GM23338 (cell line): ENCODE measurements at regions not wholly inside any gene's neighbourhood (a gene's known extent, or its start where the extent isn't known, plus 50 kb on each side); places are given as distances from the start of the nearest gene placed in this dataset.

Source experiments
- ATAC-seq: fragments of 200-7000 bp; cut with Tn5 transposase; 3 replicates; pipeline ENCODE4 v1.9.1; 2020
- DNase-seq: peaks from one replicate; pipeline ENCODE4 v3.0.0-alpha.2; 2015; ENCODE audit warnings: low spot score
- H2AFZ ChIP-seq: fragments of 200-600 bp; sonication (generic); 2 replicates; pipeline ENCODE4 v1.8.0; 2016; ENCODE audit warnings: antibody characterized with exemption, mild to moderate bottlenecking, moderate library complexity
- H3F3A ChIP-seq: fragments of 200-600 bp; sonication (generic); replicated peaks from 2 replicates; pipeline ENCODE4 v1.8.0; 2017; ENCODE audit warnings: antibody characterized with exemption, mixed run types, low read depth
- H3K27ac ChIP-seq: fragments of 200-600 bp; sonication (generic); 2 replicates; pipeline ENCODE4 v1.6.1; 2016; ENCODE audit warnings: low read depth
- H3K27me3 ChIP-seq: fragments of 200-600 bp; sonication (generic); 2 replicates; pipeline ENCODE4 v1.8.0; 2016; ENCODE audit warnings: mild to moderate bottlenecking, mixed run types, moderate library complexity; ENCODE audit not compliant: insufficient read depth
- H3K36me3 ChIP-seq: fragments of 200-600 bp; sonication (generic); 2 replicates; pipeline ENCODE4 v1.8.0; 2016; ENCODE audit warnings: mild to moderate bottlenecking; ENCODE audit not compliant: insufficient read depth
- H3K4me1 ChIP-seq: fragments of 200-600 bp; sonication (generic); 2 replicates; pipeline ENCODE4 v1.8.0; 2016; ENCODE audit warnings: mild to moderate bottlenecking, moderate library complexity; ENCODE audit not compliant: insufficient read depth
- H3K4me2 ChIP-seq: fragments of 200-600 bp; sonication (generic); 2 replicates; pipeline ENCODE4 v1.7.1; 2017; ENCODE audit warnings: mixed run types
- H3K4me3 ChIP-seq: fragments of 200-600 bp; sonication (generic); 2 replicates; pipeline ENCODE4 v1.6.1; 2016; ENCODE audit warnings: mixed run types
- H3K79me2 ChIP-seq: fragments of 200-600 bp; sonication (generic); replicated peaks from 2 replicates; pipeline ENCODE4 v1.8.0; 2017; ENCODE audit warnings: mild to moderate bottlenecking; ENCODE audit not compliant: insufficient read depth
- H3K9me2 ChIP-seq: fragments of 200-600 bp; sonication (generic); 2 replicates; pipeline ENCODE4 v1.8.0; 2017; ENCODE audit not compliant: insufficient read depth
- H4K20me1 ChIP-seq: fragments of 200-600 bp; sonication (generic); replicated peaks from 2 replicates; pipeline ENCODE4 v1.8.0; 2017; ENCODE audit warnings: mild to moderate bottlenecking; ENCODE audit not compliant: insufficient read depth
- H3K27ac Mint-ChIP-seq: 2 replicates; pipeline ENCODE4 v1.8.0; 2020; ENCODE audit warnings: inconsistent platforms, mild to moderate bottlenecking, moderate library complexity, mixed read lengths
- H3K27me3 Mint-ChIP-seq: 3 replicates; pipeline ENCODE4 v1.8.0; 2022; ENCODE audit warnings: low read depth, mild to moderate bottlenecking, moderate library complexity, mixed read lengths, inconsistent platforms; ENCODE audit not compliant: insufficient read depth, poor library complexity
- H3K36me3 Mint-ChIP-seq: 3 replicates; pipeline ENCODE4 v1.8.0; 2021; ENCODE audit warnings: low read depth, mild to moderate bottlenecking, inconsistent platforms, moderate library complexity, mixed read lengths
- H3K4me1 Mint-ChIP-seq: 3 replicates; pipeline ENCODE4 v1.8.0; 2020; ENCODE audit warnings: mild to moderate bottlenecking, inconsistent platforms, mixed read lengths
- H3K4me3 Mint-ChIP-seq: 3 replicates; pipeline ENCODE4 v1.8.0; 2021; ENCODE audit warnings: moderate library complexity, mild to moderate bottlenecking, inconsistent platforms, mixed read lengths
- H3K9me3 Mint-ChIP-seq: 3 replicates; pipeline ENCODE4 v1.8.0; 2020; ENCODE audit warnings: moderate library complexity, mild to moderate bottlenecking, inconsistent platforms, mixed read lengths
- CREB1 ChIP-seq: fragments of 250-450 bp; sonication (Bioruptor Pico); IDR thresholded peaks from 2 replicates; pipeline ENCODE4 v1.5.0; 2020; ENCODE audit warnings: low read depth, mild to moderate bottlenecking, moderate library complexity
- EZH2phosphoT487 ChIP-seq: fragments of 200-600 bp; sonication (generic); IDR thresholded peaks from one replicate; pipeline ENCODE4 v1.8.1; 2018; ENCODE audit warnings: antibody characterized with exemption; ENCODE audit not compliant: unreplicated experiment
- JUNB ChIP-seq: IDR thresholded peaks from one replicate; pipeline ENCODE4 v1.6.1; 2016; ENCODE audit warnings: antibody characterized with exemption; ENCODE audit not compliant: unreplicated experiment
- NANOG ChIP-seq: IDR thresholded peaks from 2 replicates; pipeline ENCODE4 v1.6.1; 2016; ENCODE audit warnings: antibody characterized with exemption, borderline replicate concordance
- POLR2AphosphoS5 ChIP-seq: IDR thresholded peaks from 2 replicates; pipeline ENCODE4 v1.6.1; 2016; ENCODE audit warnings: antibody characterized with exemption, low read depth
- STAT1 ChIP-seq: IDR thresholded peaks from one replicate; pipeline ENCODE4 v1.6.1; 2016; ENCODE audit warnings: antibody characterized with exemption; ENCODE audit not compliant: unreplicated experiment
- TF ChIP-seq, protein P1 (sequence below): fragments of 250-450 bp; sonication (Bioruptor Pico); IDR thresholded peaks from 2 replicates; pipeline ENCODE4 v1.5.0; 2020; ENCODE audit warnings: mild to moderate bottlenecking, moderate library complexity
- TF ChIP-seq, protein P2 (sequence below): IDR thresholded peaks from one replicate; pipeline ENCODE4 v1.6.1; 2018; ENCODE audit warnings: antibody characterized with exemption; ENCODE audit not compliant: unreplicated experiment
- TF ChIP-seq, protein P3 (sequence below), 2 experiments: fragments of 200-600 bp in 1 of 2; sonication (generic) in 1 of 2; conservative IDR thresholded peaks; 2 replicates each; pipeline versions ENCODE4 v1.5.1 to v1.6.1; 2016 to 2017; ENCODE audit warnings: antibody characterized with exemption in 2 of 2, low read depth in 2 of 2, mild to moderate bottlenecking in 2 of 2, moderate library complexity in 1 of 2
- TF ChIP-seq, protein P4 (sequence below): IDR thresholded peaks from 2 replicates; pipeline ENCODE4 v1.6.1; 2016; ENCODE audit warnings: antibody characterized with exemption

DNA sequence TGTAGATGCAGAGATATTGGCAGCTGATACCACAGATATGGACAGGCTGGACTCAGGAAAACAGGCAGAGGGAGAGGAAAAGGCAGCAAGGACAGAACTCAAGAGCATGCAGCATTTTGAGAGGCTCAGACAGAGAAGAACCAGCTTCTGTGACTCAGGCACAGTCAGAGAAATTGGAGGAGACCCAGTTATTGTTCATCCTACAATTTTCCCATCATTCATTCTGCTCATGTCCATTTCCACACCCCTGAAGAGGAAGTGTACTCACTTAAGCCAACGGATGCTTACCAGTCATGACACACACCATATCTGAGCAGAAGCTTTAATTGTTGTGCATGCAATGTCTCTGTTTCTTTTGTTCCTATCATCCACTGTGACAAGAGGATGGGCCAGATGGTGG lies 359.8 kb upstream of the HTR2A start (continued):
- TF ChIP-seq, protein P1, sequence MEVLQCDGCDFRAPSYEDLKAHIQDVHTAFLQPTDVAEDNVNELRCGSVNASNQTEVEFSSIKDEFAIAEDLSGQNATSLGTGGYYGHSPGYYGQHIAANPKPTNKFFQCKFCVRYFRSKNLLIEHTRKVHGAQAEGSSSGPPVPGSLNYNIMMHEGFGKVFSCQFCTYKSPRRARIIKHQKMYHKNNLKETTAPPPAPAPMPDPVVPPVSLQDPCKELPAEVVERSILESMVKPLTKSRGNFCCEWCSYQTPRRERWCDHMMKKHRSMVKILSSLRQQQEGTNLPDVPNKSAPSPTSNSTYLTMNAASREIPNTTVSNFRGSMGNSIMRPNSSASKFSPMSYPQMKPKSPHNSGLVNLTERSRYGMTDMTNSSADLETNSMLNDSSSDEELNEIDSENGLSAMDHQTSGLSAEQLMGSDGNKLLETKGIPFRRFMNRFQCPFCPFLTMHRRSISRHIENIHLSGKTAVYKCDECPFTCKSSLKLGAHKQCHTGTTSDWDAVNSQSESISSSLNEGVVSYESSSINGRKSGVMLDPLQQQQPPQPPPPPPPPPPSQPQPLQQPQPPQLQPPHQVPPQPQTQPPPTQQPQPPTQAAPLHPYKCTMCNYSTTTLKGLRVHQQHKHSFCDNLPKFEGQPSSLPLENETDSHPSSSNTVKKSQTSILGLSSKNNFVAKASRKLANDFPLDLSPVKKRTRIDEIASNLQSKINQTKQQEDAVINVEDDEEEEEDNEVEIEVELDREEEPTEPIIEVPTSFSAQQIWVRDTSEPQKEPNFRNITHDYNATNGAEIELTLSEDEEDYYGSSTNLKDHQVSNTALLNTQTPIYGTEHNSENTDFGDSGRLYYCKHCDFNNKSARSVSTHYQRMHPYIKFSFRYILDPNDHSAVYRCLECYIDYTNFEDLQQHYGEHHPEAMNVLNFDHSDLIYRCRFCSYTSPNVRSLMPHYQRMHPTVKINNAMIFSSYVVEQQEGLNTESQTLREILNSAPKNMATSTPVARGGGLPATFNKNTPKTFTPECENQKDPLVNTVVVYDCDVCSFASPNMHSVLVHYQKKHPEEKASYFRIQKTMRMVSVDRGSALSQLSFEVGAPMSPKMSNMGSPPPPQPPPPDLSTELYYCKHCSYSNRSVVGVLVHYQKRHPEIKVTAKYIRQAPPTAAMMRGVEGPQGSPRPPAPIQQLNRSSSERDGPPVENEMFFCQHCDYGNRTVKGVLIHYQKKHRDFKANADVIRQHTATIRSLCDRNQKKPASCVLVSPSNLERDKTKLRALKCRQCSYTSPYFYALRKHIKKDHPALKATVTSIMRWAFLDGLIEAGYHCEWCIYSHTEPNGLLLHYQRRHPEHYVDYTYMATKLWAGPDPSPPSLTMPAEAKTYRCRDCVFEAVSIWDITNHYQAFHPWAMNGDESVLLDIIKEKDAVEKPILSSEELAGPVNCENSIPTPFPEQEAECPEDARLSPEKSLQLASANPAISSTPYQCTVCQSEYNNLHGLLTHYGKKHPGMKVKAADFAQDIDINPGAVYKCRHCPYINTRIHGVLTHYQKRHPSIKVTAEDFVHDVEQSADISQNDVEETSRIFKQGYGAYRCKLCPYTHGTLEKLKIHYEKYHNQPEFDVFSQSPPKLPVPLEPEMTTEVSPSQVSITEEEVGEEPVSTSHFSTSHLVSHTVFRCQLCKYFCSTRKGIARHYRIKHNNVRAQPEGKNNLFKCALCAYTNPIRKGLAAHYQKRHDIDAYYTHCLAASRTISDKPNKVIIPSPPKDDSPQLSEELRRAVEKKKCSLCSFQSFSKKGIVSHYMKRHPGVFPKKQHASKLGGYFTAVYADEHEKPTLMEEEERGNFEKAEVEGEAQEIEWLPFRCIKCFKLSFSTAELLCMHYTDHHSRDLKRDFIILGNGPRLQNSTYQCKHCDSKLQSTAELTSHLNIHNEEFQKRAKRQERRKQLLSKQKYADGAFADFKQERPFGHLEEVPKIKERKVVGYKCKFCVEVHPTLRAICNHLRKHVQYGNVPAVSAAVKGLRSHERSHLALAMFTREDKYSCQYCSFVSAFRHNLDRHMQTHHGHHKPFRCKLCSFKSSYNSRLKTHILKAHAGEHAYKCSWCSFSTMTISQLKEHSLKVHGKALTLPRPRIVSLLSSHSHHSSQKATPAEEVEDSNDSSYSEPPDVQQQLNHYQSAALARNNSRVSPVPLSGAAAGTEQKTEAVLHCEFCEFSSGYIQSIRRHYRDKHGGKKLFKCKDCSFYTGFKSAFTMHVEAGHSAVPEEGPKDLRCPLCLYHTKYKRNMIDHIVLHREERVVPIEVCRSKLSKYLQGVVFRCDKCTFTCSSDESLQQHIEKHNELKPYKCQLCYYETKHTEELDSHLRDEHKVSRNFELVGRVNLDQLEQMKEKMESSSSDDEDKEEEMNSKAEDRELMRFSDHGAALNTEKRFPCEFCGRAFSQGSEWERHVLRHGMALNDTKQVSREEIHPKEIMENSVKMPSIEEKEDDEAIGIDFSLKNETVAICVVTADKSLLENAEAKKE (CRISPR knock-in tag): no peak
- TF ChIP-seq NANOG (no peak), EZH2phosphoT487 (no peak)

DNA sequence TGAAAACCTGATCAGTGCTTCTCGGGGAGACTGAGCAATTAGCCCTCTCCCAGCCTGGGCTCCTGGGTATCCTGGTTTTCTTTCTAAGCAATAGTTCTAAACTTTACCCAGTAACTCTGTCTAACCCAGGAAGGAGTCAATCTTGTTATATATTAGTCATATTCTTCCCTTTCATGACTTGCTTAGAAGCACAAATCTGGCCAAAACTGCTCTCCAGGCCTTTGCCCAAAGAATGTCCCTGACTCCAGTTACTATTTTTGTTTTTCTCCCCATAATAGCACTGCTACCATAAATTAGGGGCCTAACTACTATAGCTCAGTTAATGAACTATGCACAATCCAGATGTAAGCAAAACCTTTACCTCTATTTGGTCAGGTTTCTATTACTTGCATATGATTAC lies 355.8 kb upstream of the HTR2A start:
- H3K4me1 ChIP-seq: no peaks in the 10 kb centered on the region
- no peak overlapping the region for H3K4me2 ChIP-seq
- no peak overlapping the region for H3K27ac Mint-ChIP-seq
- no peak overlapping the region for H3K4me3 Mint-ChIP-seq
- H3K27me3 ChIP-seq: no peaks in the 10 kb centered on the region
- H3K4me1 Mint-ChIP-seq: no peaks in the 10 kb centered on the region
- no peaks in the 10 kb centered on the region for H3F3A ChIP-seq
- no peaks in the 10 kb centered on the region for H3K36me3 ChIP-seq
- H3K4me3 ChIP-seq: no peak overlapping the region
- H2AFZ ChIP-seq: no peak overlapping the region
- no peaks in the 10 kb centered on the region for H3K27me3 Mint-ChIP-seq
- DNase-seq: no peak
- no peaks in the 10 kb centered on the region for H3K9me3 Mint-ChIP-seq
- peaks cover 9% of the 10 kb centered on the region; the same call in 1 of the 2 replicates for H3K9me2 ChIP-seq
- no peaks in the 10 kb centered on the region for H3K36me3 Mint-ChIP-seq
- H3K27ac ChIP-seq: no peak overlapping the region
- ATAC-seq: no peak
- no peaks in the 10 kb centered on the region for H4K20me1 ChIP-seq
- H3K79me2 ChIP-seq: no peaks in the 10 kb centered on the region
- TF ChIP-seq STAT1: no peak
- TF ChIP-seq, protein P2, sequence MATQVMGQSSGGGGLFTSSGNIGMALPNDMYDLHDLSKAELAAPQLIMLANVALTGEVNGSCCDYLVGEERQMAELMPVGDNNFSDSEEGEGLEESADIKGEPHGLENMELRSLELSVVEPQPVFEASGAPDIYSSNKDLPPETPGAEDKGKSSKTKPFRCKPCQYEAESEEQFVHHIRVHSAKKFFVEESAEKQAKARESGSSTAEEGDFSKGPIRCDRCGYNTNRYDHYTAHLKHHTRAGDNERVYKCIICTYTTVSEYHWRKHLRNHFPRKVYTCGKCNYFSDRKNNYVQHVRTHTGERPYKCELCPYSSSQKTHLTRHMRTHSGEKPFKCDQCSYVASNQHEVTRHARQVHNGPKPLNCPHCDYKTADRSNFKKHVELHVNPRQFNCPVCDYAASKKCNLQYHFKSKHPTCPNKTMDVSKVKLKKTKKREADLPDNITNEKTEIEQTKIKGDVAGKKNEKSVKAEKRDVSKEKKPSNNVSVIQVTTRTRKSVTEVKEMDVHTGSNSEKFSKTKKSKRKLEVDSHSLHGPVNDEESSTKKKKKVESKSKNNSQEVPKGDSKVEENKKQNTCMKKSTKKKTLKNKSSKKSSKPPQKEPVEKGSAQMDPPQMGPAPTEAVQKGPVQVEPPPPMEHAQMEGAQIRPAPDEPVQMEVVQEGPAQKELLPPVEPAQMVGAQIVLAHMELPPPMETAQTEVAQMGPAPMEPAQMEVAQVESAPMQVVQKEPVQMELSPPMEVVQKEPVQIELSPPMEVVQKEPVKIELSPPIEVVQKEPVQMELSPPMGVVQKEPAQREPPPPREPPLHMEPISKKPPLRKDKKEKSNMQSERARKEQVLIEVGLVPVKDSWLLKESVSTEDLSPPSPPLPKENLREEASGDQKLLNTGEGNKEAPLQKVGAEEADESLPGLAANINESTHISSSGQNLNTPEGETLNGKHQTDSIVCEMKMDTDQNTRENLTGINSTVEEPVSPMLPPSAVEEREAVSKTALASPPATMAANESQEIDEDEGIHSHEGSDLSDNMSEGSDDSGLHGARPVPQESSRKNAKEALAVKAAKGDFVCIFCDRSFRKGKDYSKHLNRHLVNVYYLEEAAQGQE: no peak
- TF ChIP-seq, protein P3, sequence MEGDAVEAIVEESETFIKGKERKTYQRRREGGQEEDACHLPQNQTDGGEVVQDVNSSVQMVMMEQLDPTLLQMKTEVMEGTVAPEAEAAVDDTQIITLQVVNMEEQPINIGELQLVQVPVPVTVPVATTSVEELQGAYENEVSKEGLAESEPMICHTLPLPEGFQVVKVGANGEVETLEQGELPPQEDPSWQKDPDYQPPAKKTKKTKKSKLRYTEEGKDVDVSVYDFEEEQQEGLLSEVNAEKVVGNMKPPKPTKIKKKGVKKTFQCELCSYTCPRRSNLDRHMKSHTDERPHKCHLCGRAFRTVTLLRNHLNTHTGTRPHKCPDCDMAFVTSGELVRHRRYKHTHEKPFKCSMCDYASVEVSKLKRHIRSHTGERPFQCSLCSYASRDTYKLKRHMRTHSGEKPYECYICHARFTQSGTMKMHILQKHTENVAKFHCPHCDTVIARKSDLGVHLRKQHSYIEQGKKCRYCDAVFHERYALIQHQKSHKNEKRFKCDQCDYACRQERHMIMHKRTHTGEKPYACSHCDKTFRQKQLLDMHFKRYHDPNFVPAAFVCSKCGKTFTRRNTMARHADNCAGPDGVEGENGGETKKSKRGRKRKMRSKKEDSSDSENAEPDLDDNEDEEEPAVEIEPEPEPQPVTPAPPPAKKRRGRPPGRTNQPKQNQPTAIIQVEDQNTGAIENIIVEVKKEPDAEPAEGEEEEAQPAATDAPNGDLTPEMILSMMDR (conservative IDR thresholded peaks at IDR 0.05; ENCODE audit: low read depth in 2 of 2): no peak
- TF ChIP-seq CREB1: no peak
- TF ChIP-seq POLR2AphosphoS5: no peak
- TF ChIP-seq EZH2phosphoT487: no peak
- TF ChIP-seq, protein P4, sequence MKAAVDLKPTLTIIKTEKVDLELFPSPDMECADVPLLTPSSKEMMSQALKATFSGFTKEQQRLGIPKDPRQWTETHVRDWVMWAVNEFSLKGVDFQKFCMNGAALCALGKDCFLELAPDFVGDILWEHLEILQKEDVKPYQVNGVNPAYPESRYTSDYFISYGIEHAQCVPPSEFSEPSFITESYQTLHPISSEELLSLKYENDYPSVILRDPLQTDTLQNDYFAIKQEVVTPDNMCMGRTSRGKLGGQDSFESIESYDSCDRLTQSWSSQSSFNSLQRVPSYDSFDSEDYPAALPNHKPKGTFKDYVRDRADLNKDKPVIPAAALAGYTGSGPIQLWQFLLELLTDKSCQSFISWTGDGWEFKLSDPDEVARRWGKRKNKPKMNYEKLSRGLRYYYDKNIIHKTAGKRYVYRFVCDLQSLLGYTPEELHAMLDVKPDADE: no peak
- TF ChIP-seq JUNB: no peak
